Neural progenitor cell (in vitro differentiated cells): ENCODE measurements at regions not wholly inside any gene's neighbourhood (a gene's known extent, or its start where the extent isn't known, plus 50 kb on each side); places are given as distances from the start of the nearest gene placed in this dataset.

Experiments used
- DNase-seq: peaks from one replicate; pipeline ENCODE4 v3.0.0-alpha.2; 2016; ENCODE audit warnings: low spot score
- H2AFZ ChIP-seq: fragments of 200-600 bp; sonication (generic); replicated peaks from 2 replicates; pipeline ENCODE4 v1.6.1; 2016; ENCODE audit warnings: antibody characterized with exemption
- H3F3A ChIP-seq: fragments of 200-600 bp; sonication (generic); 2 replicates; pipeline ENCODE4 v1.6.1; 2016; ENCODE audit warnings: antibody characterized with exemption, low read depth
- H3K27ac ChIP-seq: fragments of 200-600 bp; sonication (generic); 2 replicates; pipeline ENCODE4 v1.5.1; 2016; ENCODE audit warnings: mild to moderate bottlenecking
- H3K27me3 ChIP-seq: fragments of 200-600 bp; sonication (generic); 2 replicates; pipeline ENCODE4 v1.6.1; 2016; ENCODE audit warnings: mild to moderate bottlenecking, moderate library complexity
- H3K36me3 ChIP-seq: fragments of 200-600 bp; sonication (generic); 2 replicates; pipeline ENCODE4 v1.5.1; 2016
- H3K4me1 ChIP-seq: fragments of 200-600 bp; sonication (generic); 2 replicates; pipeline ENCODE4 v1.6.1; 2016; ENCODE audit warnings: mixed run types
- H3K4me2 ChIP-seq: fragments of 200-600 bp; sonication (generic); 2 replicates; pipeline ENCODE4 v1.6.1; 2016
- H3K4me3 ChIP-seq: fragments of 200-600 bp; sonication (generic); 2 replicates; pipeline ENCODE4 v1.5.1; 2016
- H3K79me2 ChIP-seq: fragments of 200-600 bp; sonication (generic); 2 replicates; pipeline ENCODE4 v1.6.1; 2016; ENCODE audit warnings: low read depth
- H3K9ac ChIP-seq: fragments of 200-600 bp; sonication (generic); 2 replicates; pipeline ENCODE4 v1.6.1; 2016
- H3K9me3 ChIP-seq: fragments of 200-600 bp; sonication (generic); 2 replicates; pipeline ENCODE4 v1.5.1; 2016; ENCODE audit warnings: low read depth
- H4K20me1 ChIP-seq: fragments of 200-600 bp; sonication (generic); 2 replicates; pipeline ENCODE4 v1.6.1; 2016; ENCODE audit warnings: low read depth
- H3K27ac Mint-ChIP-seq: 3 replicates; pipeline ENCODE4 v1.8.0; 2021; ENCODE audit warnings: mixed read lengths
- H3K27me3 Mint-ChIP-seq: 2 replicates; pipeline ENCODE4 v1.8.0; 2022; ENCODE audit warnings: low read depth, mild to moderate bottlenecking, inconsistent platforms, moderate library complexity, mixed read lengths; ENCODE audit not compliant: insufficient read depth
- H3K36me3 Mint-ChIP-seq: 3 replicates; pipeline ENCODE4 v1.8.0; 2021; ENCODE audit warnings: mixed read lengths
- H3K4me1 Mint-ChIP-seq: 3 replicates; pipeline ENCODE4 v1.8.0; 2021; ENCODE audit warnings: mixed read lengths
- H3K4me3 Mint-ChIP-seq: 3 replicates; pipeline ENCODE4 v1.8.0; 2021; ENCODE audit warnings: mild to moderate bottlenecking, moderate library complexity, mixed read lengths
- H3K9me3 Mint-ChIP-seq: 3 replicates; pipeline ENCODE4 v1.8.0; 2020; ENCODE audit warnings: mixed read lengths
- CTCF ChIP-seq: fragments of 200-600 bp; sonication (generic); IDR thresholded peaks from 2 replicates; pipeline ENCODE4 v1.5.1; 2017; ENCODE audit warnings: antibody characterized with exemption, mild to moderate bottlenecking
- EZH2 ChIP-seq: fragments of 200-600 bp; sonication (generic); IDR thresholded peaks from 2 replicates; pipeline ENCODE4 v1.6.1; 2017; ENCODE audit warnings: antibody characterized with exemption, mild to moderate bottlenecking, moderate library complexity
- EZH2phosphoT487 ChIP-seq: fragments of 200-600 bp; sonication (generic); IDR thresholded peaks from 2 replicates; pipeline ENCODE4 v1.6.1; 2017; ENCODE audit warnings: antibody characterized with exemption

GRCh38 chr13:109697936-109698335, 88.4 kb downstream of the IRS2 start:
- no peak overlapping the region for H3K4me2 ChIP-seq
- no peak overlapping the region for H2AFZ ChIP-seq
- Mint-ChIP-seq H3K27ac (no peak overlapping the region), H3K36me3 (no peaks in the 10 kb centered on the region), H3K9me3 (no peaks in the 10 kb centered on the region), H3K27me3 (peaks cover 2% of the 10 kb centered on the region), H3K4me3 (no peak overlapping the region), H3K4me1 (peaks cover 12% of the 10 kb centered on the region)
- no peaks in the 10 kb centered on the region for H3K79me2 ChIP-seq
- H3K9me3 ChIP-seq, result no peaks in the 10 kb centered on the region
- no peak for DNase-seq
- H4K20me1 ChIP-seq, result no peaks in the 10 kb centered on the region
- peaks cover 3% of the 10 kb centered on the region for H3F3A ChIP-seq
- peaks cover 6% of the 10 kb centered on the region for H3K4me1 ChIP-seq
- no peaks in the 10 kb centered on the region for H3K27me3 ChIP-seq
- H3K4me3 ChIP-seq, result no peak overlapping the region
- H3K27ac ChIP-seq, result no peak overlapping the region
- TF ChIP-seq EZH2phosphoT487 (no peak), CTCF (no peak), EZH2 (no peak)
- no peaks in the 10 kb centered on the region for H3K36me3 ChIP-seq
- no peak overlapping the region for H3K9ac ChIP-seq

GRCh38 chr13:109695402-109696190, 90.8 kb downstream of the IRS2 start:
- no peak overlapping the region for H3K9ac ChIP-seq
- H3K27me3 Mint-ChIP-seq, result peaks cover 1% of the 10 kb centered on the region
- no peaks in the 10 kb centered on the region for H3K36me3 Mint-ChIP-seq
- no peak overlapping the region for H3K27ac ChIP-seq
- peaks cover 7% of the 10 kb centered on the region for H3K4me1 Mint-ChIP-seq
- H3K4me2 ChIP-seq, result no peak overlapping the region
- DNase-seq, result no peak
- no peaks in the 10 kb centered on the region for H3K27me3 ChIP-seq
- no peaks in the 10 kb centered on the region for H3K36me3 ChIP-seq
- no peak overlapping the region for H3K27ac Mint-ChIP-seq
- no peak overlapping the region for H3K4me3 Mint-ChIP-seq
- H2AFZ ChIP-seq, result no peak overlapping the region
- no peaks in the 10 kb centered on the region for H3K9me3 ChIP-seq
- no peaks in the 10 kb centered on the region for H3K9me3 Mint-ChIP-seq
- H3K79me2 ChIP-seq, result no peaks in the 10 kb centered on the region
- peaks cover 6% of the 10 kb centered on the region for H3K4me1 ChIP-seq
- TF ChIP-seq CTCF (no peak), EZH2phosphoT487 (no peak), EZH2 (no peak)
- no peak overlapping the region for H3K4me3 ChIP-seq
- H3F3A ChIP-seq, result peaks cover 3% of the 10 kb centered on the region
- no peaks in the 10 kb centered on the region for H4K20me1 ChIP-seq

DNA sequence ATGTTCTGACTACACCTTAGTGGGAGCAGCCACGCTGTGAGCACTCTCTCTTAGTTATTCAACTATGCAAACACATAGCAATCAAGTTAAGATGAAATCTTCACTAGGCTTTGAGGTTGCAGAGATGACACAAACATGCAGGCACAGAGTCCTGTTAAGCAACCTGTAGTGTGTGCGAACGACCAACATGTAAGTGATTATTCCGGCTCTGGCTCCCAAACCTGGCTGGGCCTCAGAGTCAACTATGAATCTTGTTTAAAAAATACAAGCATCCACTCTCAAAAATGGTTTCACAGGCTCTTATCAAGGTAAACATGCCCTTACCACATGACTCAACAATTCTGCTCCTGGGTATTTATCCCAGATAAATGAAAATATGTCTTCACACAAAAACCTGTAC, 91.4 kb downstream of the IRS2 start:
- H3K4me1 Mint-ChIP-seq, result peaks cover under 1% of the 10 kb centered on the region
- Histone ChIP-seq H3K79me2 (no peaks in the 10 kb centered on the region), H3K4me1 (peaks cover under 1% of the 10 kb centered on the region), H3K9ac (no peak overlapping the region), H3K4me2 (no peak overlapping the region), H3K27me3 (no peaks in the 10 kb centered on the region), H3K36me3 (no peaks in the 10 kb centered on the region), H3K4me3 (no peak overlapping the region), H4K20me1 (no peaks in the 10 kb centered on the region), H3F3A (peaks cover 3% of the 10 kb centered on the region), H2AFZ (no peak overlapping the region), H3K27ac (no peak overlapping the region), H3K9me3 (no peaks in the 10 kb centered on the region)
- H3K36me3 Mint-ChIP-seq, result no peaks in the 10 kb centered on the region
- TF ChIP-seq EZH2 (no peak), EZH2phosphoT487 (no peak), CTCF (no peak)
- no peaks in the 10 kb centered on the region for H3K27me3 Mint-ChIP-seq
- no peaks in the 10 kb centered on the region for H3K9me3 Mint-ChIP-seq
- H3K27ac Mint-ChIP-seq, result no peak overlapping the region
- no peak for DNase-seq
- no peak overlapping the region for H3K4me3 Mint-ChIP-seq
